DLD1 (cell line): ENCODE measurements at regions not wholly inside any gene's neighbourhood (a gene's known extent, or its start where the extent isn't known, plus 50 kb on each side); places are given as distances from the start of the nearest gene placed in this dataset.

Source experiments
- in situ Hi-C: cut with HindIII; loops from 2 replicates; pipeline ENCODE4 v1.10.0; 2017; ENCODE audit warnings: low sequenced_read_pairs

GRCh38 chr2:144333143-144333555, 186.8 kb downstream of the ZEB2 start:
- in situ Hi-C loops, result no loop called here

GRCh38 chr2:144332356-144333142, 187.4 kb downstream of the ZEB2 start:
- in situ Hi-C loops, result no loop called here

GRCh38 chr2:144331674-144332355, 188.1 kb downstream of the ZEB2 start:
- in situ Hi-C loops, result no loop called here

GRCh38 chr2:144330951-144331673, 188.8 kb downstream of the ZEB2 start:
- in situ Hi-C loops, result no loop called here

- in situ Hi-C loops, result no loop called here
Observed at GRCh38 chr2:144329472-144329871, 190.4 kb downstream of the ZEB2 start.

- in situ Hi-C loops, result no loop called here
Observed at GRCh38 chr2:144328938-144329337, 191.0 kb downstream of the ZEB2 start.

- in situ Hi-C loops, result no loop called here
Observed at GRCh38 chr2:144326825-144327224, 193.1 kb downstream of the ZEB2 start.

- in situ Hi-C loops, result no loop called here
Observed at GRCh38 chr2:144325086-144325485, 194.8 kb downstream of the ZEB2 start.

- in situ Hi-C loops, result loop anchor here (25.0 kb wide), 1 partner anchor 237 kb away; no protein-coding TSS in a partner anchor
Observed at GRCh38 chr2:144324446-144325045, 195.4 kb downstream of the ZEB2 start.

GRCh38 chr2:144323946-144324345, 196.0 kb downstream of the ZEB2 start:
- in situ Hi-C loops, result loop anchor here (25.0 kb wide), 1 partner anchor 237 kb away; no protein-coding TSS in a partner anchor

GRCh38 chr2:144322379-144322778, 197.5 kb downstream of the ZEB2 start:
- in situ Hi-C loops, result loop anchor here (25.0 kb wide), 1 partner anchor 235 kb away; no protein-coding TSS in a partner anchor

GRCh38 chr2:144320491-144320890, 199.4 kb downstream of the ZEB2 start:
- in situ Hi-C loops, result loop anchor here (25.0 kb wide), 1 partner anchor 233 kb away; no protein-coding TSS in a partner anchor

GRCh38 chr2:144317071-144317738, 202.7 kb downstream of the ZEB2 start:
- in situ Hi-C loops, result loop anchor here (25.0 kb wide), 1 partner anchor 230 kb away; no protein-coding TSS in a partner anchor

GRCh38 chr2:144310889-144311608, 208.9 kb downstream of the ZEB2 start:
- in situ Hi-C loops, result loop anchor here (25.0 kb wide), 1 partner anchor 224 kb away; no protein-coding TSS in a partner anchor

GRCh38 chr2:144310484-144310883, 209.4 kb downstream of the ZEB2 start:
- in situ Hi-C loops, result loop anchor here (25.0 kb wide), 1 partner anchor 223 kb away; no protein-coding TSS in a partner anchor

GRCh38 chr2:144307711-144308110, 212.2 kb downstream of the ZEB2 start:
- in situ Hi-C loops, result loop anchor here (25.0 kb wide), 1 partner anchor 220 kb away; no protein-coding TSS in a partner anchor

GRCh38 chr2:144304202-144304601, 215.7 kb downstream of the ZEB2 start:
- in situ Hi-C loops, result loop anchor here (25.0 kb wide), 1 partner anchor 217 kb away; no protein-coding TSS in a partner anchor

- in situ Hi-C loops, result loop anchor here (25.0 kb wide), 1 partner anchor 213 kb away; no protein-coding TSS in a partner anchor
Observed at GRCh38 chr2:144300632-144301031, 219.3 kb downstream of the ZEB2 start.

GRCh38 chr2:144290276-144290675, 229.6 kb downstream of the ZEB2 start:
- in situ Hi-C loops, result no loop called here
